Uterus (tissue), 2 donors: ENCODE measurements at regions not wholly inside any gene's neighbourhood (a gene's known extent, or its start where the extent isn't known, plus 50 kb on each side); places are given as distances from the start of the nearest gene placed in this dataset.

Source experiments
- POLR2A ChIP-seq, 2 donors: fragments of 450-650 bp; IDR thresholded peaks; one replicate each; pipeline ENCODE4 v1.6.1; 2016; ENCODE audit warnings: antibody characterized with exemption in 2 of 2, mild to moderate bottlenecking in 1 of 2, moderate library complexity in 1 of 2
- TF ChIP-seq, protein P1 (sequence below), 4 experiments: fragments of 200-600 bp in 2 of 4; fragments of 450-650 bp in 2 of 4; sonication (generic) in 2 of 4; IDR thresholded peaks; one replicate each; pipeline ENCODE4 v1.5.1; 2016 to 2019; ENCODE audit warnings: antibody characterized with exemption in 4 of 4, mild to moderate bottlenecking in 2 of 4, moderate library complexity in 1 of 4

DNA sequence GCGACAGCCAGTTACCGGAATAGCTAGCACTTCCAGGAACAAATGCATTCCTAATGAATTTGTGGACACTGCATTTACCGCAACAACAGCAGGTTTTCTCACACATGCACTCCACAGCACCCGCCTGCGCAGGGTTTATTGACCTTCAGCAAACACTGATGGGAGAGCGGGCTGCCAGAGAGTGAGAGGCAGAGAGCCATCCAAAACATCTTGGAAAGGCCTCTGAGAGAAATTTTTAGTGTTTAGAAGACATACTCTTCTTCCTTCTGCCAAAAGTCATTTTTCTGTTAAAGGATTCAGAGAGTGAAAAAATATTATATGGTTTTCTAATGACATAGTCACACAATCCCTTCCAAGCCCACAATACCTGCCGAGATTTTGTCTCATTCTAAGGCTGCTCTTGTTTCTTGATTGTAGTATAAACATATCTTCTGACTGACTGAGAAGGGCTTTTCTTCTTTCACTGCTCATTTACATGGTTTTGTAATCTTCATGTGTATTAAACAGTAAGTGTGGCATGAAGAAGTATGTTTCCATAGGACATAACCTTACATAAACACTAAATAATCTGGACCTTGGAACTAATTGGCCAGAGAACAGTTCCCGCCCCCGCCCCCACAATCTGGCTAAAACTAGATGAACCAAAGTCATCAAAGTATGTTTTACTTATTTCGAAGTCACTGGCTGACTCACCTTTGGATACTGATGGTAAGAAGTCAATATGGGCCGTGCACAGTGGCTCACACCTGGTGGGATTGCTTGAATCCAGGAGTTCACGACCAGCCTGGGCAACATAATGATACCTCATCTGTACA, 432.5 kb upstream of the MEF2C start:
- no peak for TF ChIP-seq POLR2A (IDR thresholded peaks at IDR 0.05)
- TF ChIP-seq, protein P1, sequence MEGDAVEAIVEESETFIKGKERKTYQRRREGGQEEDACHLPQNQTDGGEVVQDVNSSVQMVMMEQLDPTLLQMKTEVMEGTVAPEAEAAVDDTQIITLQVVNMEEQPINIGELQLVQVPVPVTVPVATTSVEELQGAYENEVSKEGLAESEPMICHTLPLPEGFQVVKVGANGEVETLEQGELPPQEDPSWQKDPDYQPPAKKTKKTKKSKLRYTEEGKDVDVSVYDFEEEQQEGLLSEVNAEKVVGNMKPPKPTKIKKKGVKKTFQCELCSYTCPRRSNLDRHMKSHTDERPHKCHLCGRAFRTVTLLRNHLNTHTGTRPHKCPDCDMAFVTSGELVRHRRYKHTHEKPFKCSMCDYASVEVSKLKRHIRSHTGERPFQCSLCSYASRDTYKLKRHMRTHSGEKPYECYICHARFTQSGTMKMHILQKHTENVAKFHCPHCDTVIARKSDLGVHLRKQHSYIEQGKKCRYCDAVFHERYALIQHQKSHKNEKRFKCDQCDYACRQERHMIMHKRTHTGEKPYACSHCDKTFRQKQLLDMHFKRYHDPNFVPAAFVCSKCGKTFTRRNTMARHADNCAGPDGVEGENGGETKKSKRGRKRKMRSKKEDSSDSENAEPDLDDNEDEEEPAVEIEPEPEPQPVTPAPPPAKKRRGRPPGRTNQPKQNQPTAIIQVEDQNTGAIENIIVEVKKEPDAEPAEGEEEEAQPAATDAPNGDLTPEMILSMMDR (IDR thresholded peaks at IDR 0.05) = no peak
